MM.1S (cell line): ENCODE measurements at regions not wholly inside any gene's neighbourhood (a gene's known extent, or its start where the extent isn't known, plus 50 kb on each side); places are given as distances from the start of the nearest gene placed in this dataset.

Experiments
- DNase-seq: peaks from one replicate; pipeline ENCODE4 v3.0.0-alpha.2; 2015
- H2AFZ ChIP-seq: fragments of 300-600 bp; sonication (generic); 2 replicates; pipeline ENCODE4 v1.6.0; 2016; ENCODE audit warnings: antibody characterized with exemption, low read length
- H3F3A ChIP-seq: fragments of 300-600 bp; sonication (generic); 2 replicates; pipeline ENCODE4 v1.6.1; 2016; ENCODE audit warnings: mild to moderate bottlenecking, antibody characterized with exemption, low read length, moderate library complexity, mixed read lengths; ENCODE audit not compliant: insufficient read depth
- H3K27ac ChIP-seq: fragments of 300-600 bp; sonication (generic); 2 replicates; pipeline ENCODE4 v1.5.1; 2016; ENCODE audit warnings: mild to moderate bottlenecking, low read length
- H3K27me3 ChIP-seq: fragments of 300-600 bp; sonication (generic); replicated peaks from 2 replicates; pipeline ENCODE4 v1.6.0; 2016; ENCODE audit warnings: low read length; ENCODE audit not compliant: insufficient read depth
- H3K36me3 ChIP-seq: fragments of 300-600 bp; sonication (generic); replicated peaks from 2 replicates; pipeline ENCODE4 v1.6.1; 2016; ENCODE audit warnings: mild to moderate bottlenecking, low read length, mixed read lengths; ENCODE audit not compliant: insufficient read depth
- H3K4me1 ChIP-seq: fragments of 300-600 bp; sonication (generic); 2 replicates; pipeline ENCODE4 v1.6.1; 2016; ENCODE audit warnings: low read length, mixed read lengths
- H3K4me2 ChIP-seq: fragments of 300-600 bp; sonication (generic); 2 replicates; pipeline ENCODE4 v1.6.0; 2016; ENCODE audit warnings: low read depth, low read length
- H3K4me3 ChIP-seq: fragments of 300-600 bp; sonication (generic); 2 replicates; pipeline ENCODE4 v1.5.1; 2016; ENCODE audit warnings: low read length, mixed read lengths
- H3K79me2 ChIP-seq: fragments of 300-600 bp; sonication (generic); 2 replicates; pipeline ENCODE4 v1.6.1; 2016; ENCODE audit warnings: mixed run types, low read length, mixed read lengths
- H3K9ac ChIP-seq: fragments of 300-600 bp; sonication (generic); 2 replicates; pipeline ENCODE4 v1.6.1; 2016; ENCODE audit warnings: low read length, mixed read lengths
- H3K9me2 ChIP-seq: fragments of 300-600 bp; sonication (generic); replicated peaks from 2 replicates; pipeline ENCODE4 v1.6.1; 2016; ENCODE audit warnings: mild to moderate bottlenecking, low read length, mixed read lengths; ENCODE audit not compliant: insufficient read depth
- H3K9me3 ChIP-seq: fragments of 300-600 bp; sonication (generic); replicated peaks from 2 replicates; pipeline ENCODE4 v1.6.1; 2016; ENCODE audit warnings: mild to moderate bottlenecking, low read length, mixed read lengths; ENCODE audit not compliant: insufficient read depth
- H4K20me1 ChIP-seq: fragments of 300-600 bp; sonication (generic); 2 replicates; pipeline ENCODE4 v1.6.1; 2016; ENCODE audit warnings: mild to moderate bottlenecking, low read length, moderate library complexity, mixed read lengths; ENCODE audit not compliant: insufficient read depth
- EZH2 ChIP-seq: fragments of 300-600 bp; sonication (generic); optimal IDR thresholded peaks from 2 replicates; pipeline ENCODE3; 2017; ENCODE audit warnings: low read depth, mild to moderate bottlenecking, antibody characterized with exemption, low read length, mixed read lengths
- EZH2phosphoT487 ChIP-seq: fragments of 300-600 bp; sonication (generic); IDR thresholded peaks from 2 replicates; pipeline ENCODE4 v1.6.1; 2018; ENCODE audit warnings: antibody characterized with exemption, low read length
- TF ChIP-seq, protein P1 (sequence below): fragments of 300-600 bp; sonication (generic); IDR thresholded peaks from 2 replicates; pipeline ENCODE4 v1.5.1; 2016; ENCODE audit warnings: antibody characterized with exemption, low read length, mixed read lengths

DNA sequence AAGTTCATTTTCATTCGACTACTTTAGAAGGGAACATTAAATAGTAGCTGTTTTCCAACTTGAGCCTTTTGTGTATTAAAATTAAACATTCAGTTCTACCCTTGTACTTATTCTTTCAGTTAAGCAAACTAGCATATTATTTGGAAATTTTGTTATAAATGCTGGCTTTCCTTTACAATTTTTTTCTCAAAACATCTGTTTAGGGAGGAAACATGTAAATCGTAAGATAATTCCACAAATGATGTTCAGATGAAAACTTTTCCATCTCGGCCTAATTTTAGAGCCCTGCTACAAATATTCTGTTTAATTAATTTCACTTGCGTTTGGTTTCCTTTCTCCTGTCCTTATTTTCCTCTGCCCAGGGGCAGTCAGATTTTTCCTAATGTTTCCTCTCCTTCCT is 476.2 kb upstream of the RGMA start:
- H3K27ac ChIP-seq = no peak overlapping the region
- no peaks in the 10 kb centered on the region for H3K36me3 ChIP-seq
- H3K4me3 ChIP-seq = no peak overlapping the region
- H4K20me1 ChIP-seq = no peaks in the 10 kb centered on the region
- H3K9me3 ChIP-seq = no peaks in the 10 kb centered on the region
- no peak overlapping the region for H3K9ac ChIP-seq
- no peaks in the 10 kb centered on the region for H3K4me1 ChIP-seq
- H3F3A ChIP-seq = no peaks in the 10 kb centered on the region
- no peak overlapping the region for H3K4me2 ChIP-seq
- H3K9me2 ChIP-seq = no peaks in the 10 kb centered on the region
- H3K79me2 ChIP-seq = no peaks in the 10 kb centered on the region
- TF ChIP-seq EZH2phosphoT487 = no peak
- TF ChIP-seq EZH2 = no peak
- TF ChIP-seq, protein P1, sequence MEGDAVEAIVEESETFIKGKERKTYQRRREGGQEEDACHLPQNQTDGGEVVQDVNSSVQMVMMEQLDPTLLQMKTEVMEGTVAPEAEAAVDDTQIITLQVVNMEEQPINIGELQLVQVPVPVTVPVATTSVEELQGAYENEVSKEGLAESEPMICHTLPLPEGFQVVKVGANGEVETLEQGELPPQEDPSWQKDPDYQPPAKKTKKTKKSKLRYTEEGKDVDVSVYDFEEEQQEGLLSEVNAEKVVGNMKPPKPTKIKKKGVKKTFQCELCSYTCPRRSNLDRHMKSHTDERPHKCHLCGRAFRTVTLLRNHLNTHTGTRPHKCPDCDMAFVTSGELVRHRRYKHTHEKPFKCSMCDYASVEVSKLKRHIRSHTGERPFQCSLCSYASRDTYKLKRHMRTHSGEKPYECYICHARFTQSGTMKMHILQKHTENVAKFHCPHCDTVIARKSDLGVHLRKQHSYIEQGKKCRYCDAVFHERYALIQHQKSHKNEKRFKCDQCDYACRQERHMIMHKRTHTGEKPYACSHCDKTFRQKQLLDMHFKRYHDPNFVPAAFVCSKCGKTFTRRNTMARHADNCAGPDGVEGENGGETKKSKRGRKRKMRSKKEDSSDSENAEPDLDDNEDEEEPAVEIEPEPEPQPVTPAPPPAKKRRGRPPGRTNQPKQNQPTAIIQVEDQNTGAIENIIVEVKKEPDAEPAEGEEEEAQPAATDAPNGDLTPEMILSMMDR = no peak
- H2AFZ ChIP-seq = no peak overlapping the region
- no peak for DNase-seq
- H3K27me3 ChIP-seq = no peaks in the 10 kb centered on the region

DNA sequence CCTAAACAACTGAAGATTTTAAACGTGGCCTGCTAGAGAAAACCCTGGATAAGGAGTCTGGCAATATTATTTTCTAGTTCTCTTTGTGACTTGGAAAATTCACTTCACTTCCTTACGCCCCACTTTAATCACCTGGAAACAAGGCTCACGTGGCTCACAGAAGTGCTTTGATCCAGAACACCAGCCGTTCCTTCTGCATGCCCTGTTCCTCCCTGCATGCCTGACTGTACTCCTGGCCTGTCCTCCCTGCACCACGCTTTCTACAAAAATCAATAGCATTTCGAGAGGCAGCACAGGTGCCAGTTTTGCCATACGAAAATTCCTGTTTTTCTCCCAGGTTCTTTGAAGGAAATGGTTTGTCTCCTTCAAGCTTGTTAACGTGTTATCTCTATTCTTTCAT is 474.2 kb upstream of the RGMA start:
- Histone ChIP-seq H3F3A (no peaks in the 10 kb centered on the region), H2AFZ (no peak overlapping the region), H4K20me1 (no peaks in the 10 kb centered on the region), H3K4me2 (no peak overlapping the region), H3K36me3 (no peaks in the 10 kb centered on the region), H3K4me1 (no peaks in the 10 kb centered on the region), H3K9ac (no peak overlapping the region), H3K27me3 (no peaks in the 10 kb centered on the region), H3K9me2 (no peaks in the 10 kb centered on the region), H3K27ac (no peak overlapping the region), H3K4me3 (no peak overlapping the region), H3K9me3 (no peaks in the 10 kb centered on the region), H3K79me2 (no peaks in the 10 kb centered on the region)
- DNase-seq = no peak
- TF ChIP-seq EZH2 = no peak
- TF ChIP-seq, protein P1 = no peak
- no peak for TF ChIP-seq EZH2phosphoT487

DNA sequence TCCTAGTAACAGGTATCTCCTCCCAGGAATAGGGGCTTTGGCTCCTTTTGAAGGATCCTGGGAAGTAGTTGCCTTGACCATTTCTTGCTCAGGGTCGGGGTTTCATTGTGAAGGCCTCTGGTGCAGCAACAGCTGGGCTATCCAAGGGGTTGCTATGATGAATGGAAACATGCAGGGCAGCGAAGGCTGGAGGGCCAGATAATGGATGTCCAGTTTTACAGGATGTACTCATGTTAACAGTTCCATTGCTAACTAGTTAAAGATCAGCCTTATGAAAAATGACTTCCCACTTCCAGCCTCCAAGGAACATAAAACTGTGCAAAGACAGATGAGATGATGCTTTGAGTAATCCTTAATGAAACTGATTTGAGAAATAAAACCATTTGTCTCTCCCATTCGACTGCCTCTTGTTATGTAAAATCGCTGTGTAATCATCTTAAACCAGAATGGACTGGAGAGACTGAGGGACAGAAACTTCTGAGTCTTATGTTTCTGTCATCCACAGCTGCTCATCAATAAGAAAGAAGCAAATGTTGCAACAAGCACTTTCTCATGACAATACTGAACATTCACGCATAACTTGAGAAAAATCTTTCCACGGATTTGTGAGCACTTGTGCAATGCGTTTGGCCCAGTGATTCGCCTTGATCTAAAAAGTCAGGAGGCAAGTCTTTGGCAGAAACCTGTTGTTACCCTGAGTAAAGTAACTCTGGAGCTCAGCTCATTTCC is 473.5 kb upstream of the RGMA start:
- H3K4me1 ChIP-seq = no peaks in the 10 kb centered on the region
- DNase-seq = no peak

More for the DNA sequence above, 473.5 kb upstream of the RGMA start:
- no peak overlapping the region for H2AFZ ChIP-seq
- no peak overlapping the region for H3K27ac ChIP-seq
- no peaks in the 10 kb centered on the region for H4K20me1 ChIP-seq
- TF ChIP-seq, protein P1 = no peak
- TF ChIP-seq EZH2 = no peak
- no peak for TF ChIP-seq EZH2phosphoT487
- no peak overlapping the region for H3K4me3 ChIP-seq
- no peaks in the 10 kb centered on the region for H3K9me3 ChIP-seq
- no peaks in the 10 kb centered on the region for H3K27me3 ChIP-seq
- no peak overlapping the region for H3K9ac ChIP-seq
- no peaks in the 10 kb centered on the region for H3K36me3 ChIP-seq
- H3F3A ChIP-seq = no peaks in the 10 kb centered on the region
- no peaks in the 10 kb centered on the region for H3K9me2 ChIP-seq
- no peak overlapping the region for H3K4me2 ChIP-seq
- no peaks in the 10 kb centered on the region for H3K79me2 ChIP-seq
